Right kidney (tissue), 1 donor: ENCODE measurements at regions not wholly inside any gene's neighbourhood (a gene's known extent, or its start where the extent isn't known, plus 50 kb on each side); places are given as distances from the start of the nearest gene placed in this dataset.
A peak's percentile ranks its signal among the peaks of the same experiment; 100 is the strongest.

ENCODE experiments used
- DNase-seq: peaks from one replicate; pipeline ENCODE4 v3.0.0-alpha.2; 2016

- DNase-seq = no peak
Observed at GRCh38 chr15:95930659-95931375, 399.7 kb upstream of the NR2F2 start.

GRCh38 chr15:95931619-95932018 is 398.9 kb upstream of the NR2F2 start:
- DNase-seq = no peak

- no peak for DNase-seq
Observed at GRCh38 chr15:95932141-95932540, 398.4 kb upstream of the NR2F2 start.

- no peak for DNase-seq
Observed at GRCh38 chr15:95932676-95933075, 397.8 kb upstream of the NR2F2 start.

- no peak for DNase-seq
Observed at GRCh38 chr15:95935852-95936251, 394.6 kb upstream of the NR2F2 start.

GRCh38 chr15:95937128-95937528 is 393.4 kb upstream of the NR2F2 start:
- DNase-seq = no peak

GRCh38 chr15:95940431-95940985 is 390.0 kb upstream of the NR2F2 start:
- no peak for DNase-seq

GRCh38 chr15:95944193-95944592 is 386.3 kb upstream of the NR2F2 start:
- DNase-seq = no peak

- DNase-seq = no peak
Observed at GRCh38 chr15:95944661-95945255, 385.7 kb upstream of the NR2F2 start.

GRCh38 chr15:95946241-95946640 is 384.3 kb upstream of the NR2F2 start:
- no peak for DNase-seq

GRCh38 chr15:95946926-95947325 is 383.6 kb upstream of the NR2F2 start:
- DNase-seq = no peak

GRCh38 chr15:95948411-95948810 is 382.1 kb upstream of the NR2F2 start:
- peak; percentile 18 for DNase-seq

GRCh38 chr15:95953032-95953431 is 377.5 kb upstream of the NR2F2 start:
- no peak for DNase-seq

- DNase-seq = peak; percentile 36
Observed at GRCh38 chr15:95957861-95958260, 372.6 kb upstream of the NR2F2 start.

GRCh38 chr15:95958382-95958781 is 372.1 kb upstream of the NR2F2 start:
- no peak for DNase-seq

- no peak for DNase-seq
Observed at GRCh38 chr15:95968856-95969255, 361.6 kb upstream of the NR2F2 start.

GRCh38 chr15:95970326-95970725 is 360.2 kb upstream of the NR2F2 start:
- no peak for DNase-seq

GRCh38 chr15:95972041-95972553 is 358.4 kb upstream of the NR2F2 start:
- DNase-seq = no peak

GRCh38 chr15:95972812-95973211 is 357.7 kb upstream of the NR2F2 start:
- DNase-seq = no peak

GRCh38 chr15:95973566-95974256 is 356.8 kb upstream of the NR2F2 start:
- DNase-seq = no peak

GRCh38 chr15:95975212-95975611 is 355.3 kb upstream of the NR2F2 start:
- DNase-seq = no peak

- no peak for DNase-seq
Observed at GRCh38 chr15:95979286-95979685, 351.2 kb upstream of the NR2F2 start.

GRCh38 chr15:95981209-95981608 is 349.3 kb upstream of the NR2F2 start:
- DNase-seq = no peak
